Erythroblast (primary cell): ENCODE measurements at regions not wholly inside any gene's neighbourhood (a gene's known extent, or its start where the extent isn't known, plus 50 kb on each side); places are given as distances from the start of the nearest gene placed in this dataset.

Experiments
- GATA1 ChIP-seq: IDR thresholded peaks from 2 replicates; pipeline ENCODE4 v1.6.1; 2011; ENCODE audit warnings: low read depth, mild to moderate bottlenecking, control low read depth, low read length, moderate library complexity
- POLR2A ChIP-seq: IDR thresholded peaks from 2 replicates; pipeline ENCODE4 v1.6.1; 2011; ENCODE audit warnings: mild to moderate bottlenecking, low read length

- TF ChIP-seq POLR2A (no peak), GATA1 (no peak)
These were observed 177.2 kb downstream of the OSTF1 start for GRCh38 chr9:75265525-75265972.
